Bronchial epithelial cell (primary cell): ENCODE measurements at regions not wholly inside any gene's neighbourhood (a gene's known extent, or its start where the extent isn't known, plus 50 kb on each side); places are given as distances from the start of the nearest gene placed in this dataset.

Experiments
- DNase-seq: peaks from one replicate; pipeline ENCODE4 v3.0.0-alpha.2; 2010; ENCODE audit warnings: low read depth
- FAIRE-seq: peaks from 2 replicates; lab custom pipeline; 2011; peaks lifted over from hg19 to GRCh38; lab: Jason Lieb, UNC
- H3K27me3 ChIP-seq: 2 replicates; pipeline ENCODE4 v1.5.1; 2011; ENCODE audit warnings: low read length; ENCODE audit not compliant: control insufficient read depth, insufficient read depth
- H3K36me3 ChIP-seq: 2 replicates; pipeline ENCODE4 v1.5.1; 2011; ENCODE audit warnings: low read length; ENCODE audit not compliant: control insufficient read depth, insufficient read depth
- H3K4me3 ChIP-seq: 2 replicates; pipeline ENCODE4 v1.5.1; 2011; ENCODE audit warnings: mild to moderate bottlenecking, low read depth, low read length, control low read depth
- TF ChIP-seq, protein P1 (sequence below): IDR thresholded peaks from 2 replicates; pipeline ENCODE4 v1.5.1; 2011; ENCODE audit warnings: mild to moderate bottlenecking, moderate library complexity, low read length, control low read depth, inconsistent platforms; ENCODE audit not compliant: insufficient read depth, severe bottlenecking

DNA sequence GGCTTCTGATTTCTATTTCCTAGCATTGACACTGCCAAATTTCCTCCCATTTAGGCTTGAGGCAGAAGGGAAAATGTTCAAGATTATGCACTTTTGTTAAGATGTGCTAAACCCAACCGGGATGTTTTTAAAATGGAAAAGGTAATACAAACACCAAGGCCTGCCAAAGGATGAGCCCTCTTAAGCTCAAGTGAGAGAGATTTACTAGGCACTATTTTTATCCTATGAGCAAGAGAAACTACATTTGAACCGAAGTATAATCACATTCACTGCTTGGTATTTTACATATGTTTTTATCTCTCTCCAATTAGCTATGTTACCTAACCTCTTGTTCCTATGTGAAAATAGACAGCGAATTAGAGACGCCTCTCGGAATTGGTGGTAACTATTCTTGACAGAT, 295.8 kb downstream of the GABRB3 start:
- TF ChIP-seq, protein P1, sequence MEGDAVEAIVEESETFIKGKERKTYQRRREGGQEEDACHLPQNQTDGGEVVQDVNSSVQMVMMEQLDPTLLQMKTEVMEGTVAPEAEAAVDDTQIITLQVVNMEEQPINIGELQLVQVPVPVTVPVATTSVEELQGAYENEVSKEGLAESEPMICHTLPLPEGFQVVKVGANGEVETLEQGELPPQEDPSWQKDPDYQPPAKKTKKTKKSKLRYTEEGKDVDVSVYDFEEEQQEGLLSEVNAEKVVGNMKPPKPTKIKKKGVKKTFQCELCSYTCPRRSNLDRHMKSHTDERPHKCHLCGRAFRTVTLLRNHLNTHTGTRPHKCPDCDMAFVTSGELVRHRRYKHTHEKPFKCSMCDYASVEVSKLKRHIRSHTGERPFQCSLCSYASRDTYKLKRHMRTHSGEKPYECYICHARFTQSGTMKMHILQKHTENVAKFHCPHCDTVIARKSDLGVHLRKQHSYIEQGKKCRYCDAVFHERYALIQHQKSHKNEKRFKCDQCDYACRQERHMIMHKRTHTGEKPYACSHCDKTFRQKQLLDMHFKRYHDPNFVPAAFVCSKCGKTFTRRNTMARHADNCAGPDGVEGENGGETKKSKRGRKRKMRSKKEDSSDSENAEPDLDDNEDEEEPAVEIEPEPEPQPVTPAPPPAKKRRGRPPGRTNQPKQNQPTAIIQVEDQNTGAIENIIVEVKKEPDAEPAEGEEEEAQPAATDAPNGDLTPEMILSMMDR = no peak
- no peak overlapping the region for H3K4me3 ChIP-seq
- no peaks in the 10 kb centered on the region for H3K36me3 ChIP-seq
- FAIRE-seq (no peak), DNase-seq (no peak)
- H3K27me3 ChIP-seq = no peaks in the 10 kb centered on the region

DNA sequence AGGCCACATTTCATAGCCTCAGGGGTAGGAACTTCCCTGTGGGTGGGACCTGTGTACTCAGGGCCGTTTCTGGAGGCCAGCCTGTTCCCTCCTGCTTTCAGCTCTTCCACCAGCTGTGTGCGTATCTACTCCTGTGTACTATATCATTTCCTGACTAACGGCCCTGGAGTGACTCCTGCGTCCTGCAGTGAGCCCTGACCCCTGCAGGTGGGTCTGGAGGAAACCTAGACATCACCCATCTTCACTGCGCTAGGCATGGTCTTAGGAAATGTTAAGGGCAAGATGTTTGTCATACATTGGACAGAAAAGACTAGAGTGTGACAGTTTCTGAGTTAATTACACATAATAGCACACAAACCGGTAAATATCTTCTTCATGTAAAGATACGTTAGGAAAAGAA, 297.3 kb downstream of the GABRB3 start:
- Histone ChIP-seq H3K36me3 (no peaks in the 10 kb centered on the region), H3K27me3 (no peaks in the 10 kb centered on the region), H3K4me3 (no peak overlapping the region)
- DNase-seq = no peak
- no peak for FAIRE-seq
- TF ChIP-seq, protein P1 = no peak

DNA sequence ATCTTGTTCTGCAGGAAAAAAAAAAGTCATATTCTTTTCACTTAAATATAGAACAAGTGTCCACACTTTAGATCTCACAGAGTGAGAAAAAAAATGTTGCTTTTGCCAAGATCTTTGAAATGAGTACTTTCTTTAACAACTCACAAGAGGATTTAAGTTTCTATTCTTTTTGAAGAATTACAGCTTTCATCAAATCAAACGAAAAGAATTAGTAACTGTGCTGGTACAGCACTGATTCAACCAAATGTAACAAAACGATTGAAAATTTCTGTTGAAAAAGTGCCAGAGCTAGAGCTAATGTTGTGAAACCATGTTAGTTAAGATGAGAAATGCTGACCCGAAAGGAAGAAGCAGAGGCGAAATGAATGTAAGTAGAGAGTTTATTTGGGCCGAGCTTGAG, 300.2 kb downstream of the GABRB3 start:
- Histone ChIP-seq H3K27me3 (no peaks in the 10 kb centered on the region), H3K36me3 (no peaks in the 10 kb centered on the region), H3K4me3 (no peak overlapping the region)
- TF ChIP-seq, protein P1 = no peak
- DNase-seq (no peak), FAIRE-seq (no peak)

DNA sequence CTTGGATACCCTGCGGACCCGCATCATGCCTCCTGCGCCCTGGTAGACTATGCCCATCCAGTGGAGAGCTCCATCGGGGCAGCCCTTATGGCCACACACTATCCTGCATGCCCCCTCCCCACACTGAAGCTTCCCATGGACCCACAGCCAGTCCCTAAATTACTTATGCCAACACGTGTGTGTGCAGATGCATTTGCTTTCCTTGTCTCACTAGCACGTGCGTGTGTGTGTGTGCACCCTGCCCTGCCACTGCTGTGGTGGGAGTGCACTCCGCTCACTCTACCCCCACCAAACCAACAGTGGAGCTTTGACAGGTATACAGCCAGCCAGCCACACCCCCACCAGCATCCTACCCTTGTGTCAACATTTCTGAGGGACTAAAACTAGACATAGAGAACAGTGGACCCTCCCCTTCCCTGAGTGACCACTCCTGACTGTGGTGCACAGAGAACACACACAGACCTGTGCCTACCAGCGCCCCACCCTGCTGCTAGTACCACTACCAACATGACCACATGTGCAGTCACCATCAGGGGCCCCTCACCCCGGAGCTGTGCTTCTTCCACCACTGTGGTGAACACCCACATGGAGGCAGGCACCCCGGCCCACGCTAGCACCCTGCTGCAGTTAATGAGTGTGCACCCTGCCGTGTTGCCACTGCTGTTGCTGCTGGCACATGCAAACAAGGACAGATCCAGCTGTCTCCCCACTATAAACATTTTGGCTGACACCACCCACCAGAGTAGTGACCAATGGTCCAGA, 310.8 kb downstream of the GABRB3 start:
- H3K27me3 ChIP-seq = no peaks in the 10 kb centered on the region
- no peak for FAIRE-seq
- H3K4me3 ChIP-seq = no peak overlapping the region
- TF ChIP-seq, protein P1 = no peak
- no peaks in the 10 kb centered on the region for H3K36me3 ChIP-seq
- no peak for DNase-seq

DNA sequence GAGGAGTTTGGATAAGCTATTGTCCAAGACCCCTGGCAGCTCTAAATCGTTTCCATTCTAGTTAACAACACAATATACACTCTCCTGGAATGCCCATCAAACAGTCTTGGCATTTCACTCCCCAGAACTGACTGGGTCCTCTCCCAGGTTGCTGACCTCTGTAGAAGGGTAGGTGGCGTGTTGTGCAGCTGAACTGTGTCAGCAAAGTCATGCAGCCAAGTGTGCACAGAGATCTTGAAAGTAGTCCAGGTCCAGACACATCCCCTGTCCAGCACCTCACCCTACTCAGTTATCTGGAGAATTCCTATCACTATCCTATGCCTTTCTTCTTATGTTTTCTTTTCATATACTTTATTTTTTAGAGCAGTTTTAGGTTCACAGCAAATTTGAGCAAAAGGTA, 312.7 kb downstream of the GABRB3 start:
- Histone ChIP-seq H3K4me3 (no peak overlapping the region), H3K27me3 (no peaks in the 10 kb centered on the region), H3K36me3 (no peaks in the 10 kb centered on the region)
- FAIRE-seq (no peak), DNase-seq (no peak)
- TF ChIP-seq, protein P1 = no peak

DNA sequence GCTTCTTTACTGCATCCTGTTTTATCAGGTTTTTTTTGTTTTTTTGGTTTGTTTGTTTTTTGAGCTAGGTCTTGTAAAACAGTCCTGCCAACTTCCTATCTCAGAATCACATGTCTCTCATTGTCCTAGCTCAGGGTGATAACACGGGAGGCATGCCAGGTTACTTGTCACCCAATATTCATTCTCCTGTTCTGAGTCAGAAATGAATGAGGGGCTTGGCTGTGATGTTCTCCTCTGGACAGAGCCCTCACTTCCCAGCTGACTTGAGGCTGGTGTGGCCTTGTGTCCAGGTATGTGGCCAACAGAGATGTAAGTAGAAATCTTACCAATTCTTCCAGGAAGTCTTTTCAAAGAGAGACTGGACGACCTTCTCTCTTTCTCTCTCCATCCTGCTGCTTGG, 317.0 kb downstream of the GABRB3 start:
- no peak for FAIRE-seq
- TF ChIP-seq, protein P1 = no peak
- Histone ChIP-seq H3K36me3 (no peaks in the 10 kb centered on the region), H3K4me3 (no peak overlapping the region), H3K27me3 (no peaks in the 10 kb centered on the region)
- DNase-seq = no peak
